Body of pancreas (tissue), 4 donors: ENCODE measurements at regions not wholly inside any gene's neighbourhood (a gene's known extent, or its start where the extent isn't known, plus 50 kb on each side); places are given as distances from the start of the nearest gene placed in this dataset.

Experiments used
- CTCF ChIP-seq, 7 experiments: fragments of 450-650 bp in 4 of 7; fragments of 200-600 bp in 3 of 7; sonication (generic) in 3 of 7; IDR thresholded peaks; one replicate each; pipeline ENCODE4 v1.5.1; 2016 to 2019; ENCODE audit warnings: antibody characterized with exemption in 7 of 7
- POLR2A ChIP-seq, 3 donors: fragments of 450-650 bp; IDR thresholded peaks; one replicate each; pipeline ENCODE4 v1.6.1; 2016; ENCODE audit warnings: antibody characterized with exemption in 3 of 3, mild to moderate bottlenecking in 2 of 3

- TF ChIP-seq POLR2A (IDR thresholded peaks at IDR 0.05) = no peak
- TF ChIP-seq CTCF (IDR thresholded peaks at IDR 0.05) = no peak
Measured at GRCh38 chr13:60331249-60332012, 65.6 kb upstream of the TDRD3 start.
